IPS-NIHi11 (cell line): ENCODE measurements at regions not wholly inside any gene's neighbourhood (a gene's known extent, or its start where the extent isn't known, plus 50 kb on each side); places are given as distances from the start of the nearest gene placed in this dataset.
"Not testable (repeated sequence)": the region's sequence is repeated elsewhere in the genome, so short reads cannot be mapped to it uniquely, and the experiment has no call there.

Experiments
- DNase-seq: peaks from one replicate; pipeline ENCODE4 v3.0.0; 2012; ENCODE audit warnings: mixed read lengths, low spot score

DNA sequence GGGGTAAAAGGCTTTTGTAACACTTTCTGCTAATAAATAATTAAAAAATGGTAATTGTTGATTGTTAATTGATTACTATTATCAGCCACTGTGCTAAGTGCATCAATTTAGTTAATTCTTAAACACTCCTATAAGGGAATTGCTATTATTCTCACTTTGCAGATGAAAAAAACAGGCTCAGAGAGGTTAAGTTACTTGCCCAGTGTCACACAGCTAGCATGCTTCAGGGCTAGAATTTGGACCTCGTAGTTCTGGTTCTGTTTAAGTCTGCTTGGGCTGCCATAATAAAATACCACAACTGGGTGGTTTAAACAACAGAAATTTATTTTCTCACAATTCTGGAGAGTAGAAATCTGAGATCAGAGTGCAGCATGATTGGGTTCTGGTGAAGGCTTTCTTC, 164.8 kb upstream of the TBX18 start:
- DNase-seq: no peak

DNA sequence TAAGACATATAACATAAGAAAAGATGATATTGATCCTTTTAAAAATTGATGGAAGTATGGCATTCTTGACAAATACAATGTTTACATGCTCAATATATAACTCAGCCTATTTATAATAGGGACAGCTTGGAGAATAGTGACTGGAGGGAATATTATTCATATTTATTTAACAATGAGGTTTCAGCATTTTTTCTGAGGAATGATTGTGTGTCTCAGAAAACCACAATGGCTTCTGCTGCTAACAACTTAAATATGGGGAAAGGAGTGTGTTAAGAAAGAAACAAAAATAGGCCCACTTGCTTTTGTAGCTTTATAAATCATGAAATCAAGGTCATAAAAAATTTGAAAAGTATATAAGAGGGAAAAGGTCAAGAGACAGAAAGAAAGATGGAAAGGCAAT, 163.2 kb upstream of the TBX18 start:
- no peak for DNase-seq

DNA sequence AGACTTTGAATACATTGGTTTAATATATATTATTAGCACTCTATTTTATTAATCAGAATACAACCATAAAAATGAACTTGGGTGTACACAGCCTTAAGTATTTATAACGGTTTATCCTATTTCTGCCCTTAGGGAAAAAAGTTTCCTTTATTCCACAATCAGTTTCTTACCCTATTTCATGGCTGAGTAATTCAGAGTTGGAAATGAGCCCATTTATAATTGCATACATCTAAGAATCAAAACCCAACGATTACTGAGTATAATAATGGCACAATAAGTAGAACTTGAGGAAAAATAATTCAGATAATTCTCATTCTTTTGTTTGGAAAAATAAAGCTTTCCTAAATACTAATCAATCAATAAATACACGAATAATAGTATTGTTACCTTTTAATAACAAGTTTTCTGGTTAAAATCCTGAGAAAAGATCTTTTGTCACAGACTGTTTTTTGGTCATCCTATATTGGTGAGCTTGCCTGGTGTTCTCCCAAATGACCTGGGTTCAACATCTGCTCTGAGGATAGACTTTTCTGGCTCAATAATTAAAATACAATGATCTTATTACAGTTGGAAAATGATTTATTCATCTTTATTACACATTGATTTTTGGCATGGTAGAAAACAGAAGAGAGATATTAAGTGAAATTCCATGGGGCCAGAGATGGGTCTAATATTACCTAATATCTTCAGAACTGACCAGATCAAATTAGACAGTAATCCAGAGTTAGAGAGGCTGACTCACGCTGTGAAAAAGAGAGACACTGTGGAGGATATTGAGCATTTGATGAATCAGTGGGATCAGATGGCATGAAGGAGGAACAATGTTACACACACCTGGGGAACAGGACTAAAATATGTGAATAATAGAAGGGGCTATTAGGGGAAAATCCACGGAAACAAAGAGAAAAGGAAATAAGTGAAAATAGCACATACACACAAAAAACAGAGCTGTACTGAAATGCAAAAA, 162.1 kb upstream of the TBX18 start:
- no peak for DNase-seq

DNA sequence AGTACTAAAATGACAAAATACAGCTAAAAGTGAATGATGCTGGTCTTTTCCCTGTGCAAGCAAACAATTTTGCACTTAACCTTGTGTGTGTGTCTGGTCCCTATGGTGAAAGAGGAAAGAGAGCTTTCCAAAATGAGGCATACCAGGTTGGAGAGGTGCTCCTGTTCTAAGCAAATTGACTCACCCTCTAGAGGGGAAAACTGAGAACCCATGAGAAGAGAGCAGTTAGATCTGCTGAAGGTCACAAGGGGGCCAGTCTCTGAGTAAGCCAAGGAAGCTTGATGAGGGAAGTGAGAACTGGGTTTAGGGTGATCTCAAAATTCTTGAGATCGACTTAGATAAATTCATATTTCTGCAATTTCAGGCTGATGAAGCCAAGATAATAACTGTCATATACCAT, 157.5 kb upstream of the TBX18 start:
- no peak for DNase-seq

DNA sequence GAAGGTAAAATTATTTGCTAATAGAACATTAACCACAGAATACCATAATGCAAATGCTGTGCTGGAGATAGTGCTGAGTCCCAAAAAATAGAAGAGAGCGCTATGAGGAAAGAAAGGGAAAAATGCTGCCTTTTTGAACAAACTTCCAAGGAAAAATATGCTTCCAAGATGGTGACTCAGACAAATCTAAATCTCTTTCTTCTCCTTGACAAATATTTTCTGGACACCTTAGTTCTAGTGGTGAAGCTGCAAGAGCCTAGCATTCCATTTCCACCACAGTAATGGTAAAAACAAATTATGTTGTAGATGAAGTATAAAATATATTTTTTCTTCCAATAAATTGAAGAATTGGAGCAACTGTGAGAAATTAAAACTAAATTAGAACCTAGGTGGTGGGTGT, 155.6 kb upstream of the TBX18 start:
- DNase-seq: no peak

DNA sequence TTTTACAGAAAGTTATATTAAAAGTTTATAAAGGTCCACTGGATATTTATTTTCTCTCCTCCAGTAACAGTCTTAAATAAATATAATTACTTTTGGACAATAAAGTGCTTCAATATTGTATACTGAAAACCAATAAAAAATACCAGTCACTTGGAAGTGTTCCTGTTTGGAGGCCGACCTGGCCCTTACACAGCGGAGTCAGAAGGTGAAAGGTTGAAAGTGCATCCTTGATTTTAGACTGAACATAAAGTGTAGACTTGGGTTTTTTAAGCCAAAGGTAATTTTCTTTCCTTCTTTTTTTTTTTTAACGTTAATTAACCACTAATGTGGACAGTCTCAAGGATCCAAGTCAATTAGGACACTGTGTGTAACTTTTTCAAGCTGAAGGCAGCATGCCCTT, 152.3 kb upstream of the TBX18 start:
- no peak for DNase-seq

DNA sequence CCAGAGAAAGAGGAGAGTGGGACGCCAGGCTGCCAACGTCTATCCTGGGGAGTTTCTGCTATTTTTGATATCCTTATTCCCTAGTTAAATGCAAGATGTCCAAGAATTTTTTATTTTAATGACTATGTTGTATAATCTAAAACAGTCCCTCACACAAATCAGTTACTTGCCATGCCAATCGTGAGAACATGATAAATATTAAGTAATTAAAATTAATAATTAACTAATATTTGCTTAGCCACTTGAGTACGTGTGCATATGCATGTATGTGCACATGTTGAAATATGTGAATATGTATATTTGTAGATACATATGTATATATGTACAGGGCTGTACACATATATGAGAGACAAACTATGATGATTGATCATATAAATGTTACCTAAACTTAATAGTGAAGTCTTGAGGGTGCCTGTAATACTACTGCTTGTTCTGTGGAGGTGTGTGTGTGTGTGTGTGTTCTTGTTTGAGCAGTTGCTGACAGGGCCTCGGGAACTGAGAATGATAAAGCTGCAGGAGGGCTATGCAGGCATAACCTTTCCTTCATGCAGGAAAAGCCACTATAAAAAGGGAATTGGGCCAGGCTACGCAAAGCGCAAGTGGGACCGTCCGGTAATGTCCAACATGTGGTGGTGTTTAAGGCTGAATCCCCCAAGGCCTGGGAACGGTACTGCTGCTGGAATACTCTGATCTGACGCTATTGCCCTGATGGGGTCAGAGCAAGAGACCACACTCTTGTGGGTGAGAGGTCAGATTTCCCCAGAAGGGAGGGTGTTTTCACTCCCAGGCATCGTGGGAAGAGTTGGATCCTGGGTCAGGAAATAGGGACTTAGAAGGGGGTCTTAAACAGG, 148.3 kb upstream of the TBX18 start:
- no peak for DNase-seq

DNA sequence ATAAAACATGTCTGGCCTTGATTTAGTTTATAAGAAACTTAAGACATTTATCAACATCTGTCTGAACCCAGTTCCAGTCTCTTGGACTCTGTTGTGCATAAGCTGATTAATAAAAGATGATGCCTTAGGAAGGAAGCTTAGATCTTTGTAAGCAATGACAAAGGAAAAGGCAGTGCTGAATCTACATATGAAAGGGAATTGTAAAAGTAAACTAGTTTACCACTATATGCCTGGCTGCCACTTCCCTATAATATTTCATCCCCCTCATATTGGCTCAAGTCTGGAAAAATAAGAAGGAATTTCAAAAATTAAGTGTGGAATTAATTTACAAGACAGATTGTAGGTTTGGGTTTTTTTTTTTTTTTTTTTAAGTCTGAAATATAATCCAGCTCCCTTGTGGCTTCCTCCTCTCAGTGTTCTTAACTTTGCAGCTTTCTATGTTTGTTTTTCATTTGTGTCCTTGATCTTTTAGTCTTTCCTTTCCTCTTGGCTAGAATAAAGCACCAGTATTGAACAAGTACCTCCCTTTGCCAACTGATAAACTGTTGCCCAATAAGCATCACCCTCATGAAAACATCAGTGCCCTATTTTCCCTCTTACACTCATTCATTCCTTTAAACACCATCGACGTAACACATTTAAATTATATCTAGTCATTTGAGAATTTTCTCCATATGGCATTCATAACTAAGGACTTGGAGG, 146.7 kb upstream of the TBX18 start:
- no peak for DNase-seq

DNA sequence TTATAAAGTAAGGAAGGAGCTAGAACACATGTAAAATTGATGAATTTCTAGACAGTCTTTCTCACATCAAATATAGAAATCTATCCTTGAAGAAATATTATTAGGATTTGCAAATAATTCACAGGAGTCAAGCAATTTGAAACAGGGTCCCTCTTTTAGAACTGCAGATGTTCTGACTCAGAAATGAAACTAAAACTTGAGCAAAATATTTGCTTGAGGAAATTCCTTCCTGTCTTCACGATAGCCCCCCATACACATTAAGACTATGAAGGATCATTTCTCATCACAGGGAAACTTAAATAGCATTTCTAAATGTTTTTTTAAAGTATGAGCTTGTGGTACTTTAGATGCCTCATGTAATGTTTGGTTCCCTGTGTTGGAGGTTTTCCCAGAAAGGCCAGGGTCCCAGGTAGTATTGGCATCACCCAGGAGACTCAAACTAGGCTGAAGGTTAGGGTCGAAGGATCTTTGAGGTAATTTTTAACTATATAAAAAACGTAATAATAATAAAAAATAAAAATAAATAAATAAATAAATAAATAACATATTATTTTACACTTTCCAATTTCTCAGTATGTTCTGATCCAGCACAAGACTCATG, 144.0 kb upstream of the TBX18 start:
- DNase-seq: no peak

DNA sequence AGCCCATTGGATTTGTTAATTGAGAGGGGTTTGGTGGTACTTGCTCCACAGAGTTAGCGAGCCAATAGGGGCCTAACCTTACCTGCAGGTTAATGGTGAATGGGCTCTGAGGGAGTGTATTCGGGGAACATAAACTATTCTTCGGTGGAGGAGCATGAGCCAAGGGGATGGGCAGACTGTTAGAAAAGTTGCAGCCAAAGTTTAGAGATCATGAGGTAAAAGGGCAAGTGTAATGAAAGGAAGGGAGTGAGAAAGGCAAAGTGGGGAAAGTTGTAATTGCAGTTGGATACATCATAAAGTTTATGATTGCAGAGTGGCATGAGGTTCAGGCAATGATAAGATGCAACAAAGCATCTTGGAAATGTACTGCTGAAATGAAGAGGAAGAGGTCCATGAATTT, 142.1 kb upstream of the TBX18 start:
- DNase-seq: no peak

DNA sequence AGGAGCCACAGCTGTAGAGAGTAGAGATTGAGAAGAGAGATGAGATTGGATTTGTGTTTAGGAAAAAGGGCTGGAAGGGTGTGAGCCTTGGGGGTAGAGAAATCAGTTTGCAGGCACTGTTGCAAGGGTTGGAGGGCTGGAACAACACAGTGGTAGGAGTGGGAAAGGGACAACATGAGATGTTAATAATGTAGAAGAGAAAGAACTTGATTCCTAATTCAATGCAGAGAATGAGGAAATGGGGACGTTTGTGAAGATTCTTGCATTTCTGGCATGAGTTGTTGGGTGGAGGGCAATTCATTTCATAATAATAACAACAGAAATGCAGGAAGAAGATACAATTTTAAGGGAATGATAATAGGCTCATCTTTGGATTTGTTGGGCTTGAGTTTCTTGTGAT, 141.4 kb upstream of the TBX18 start:
- no peak for DNase-seq

DNA sequence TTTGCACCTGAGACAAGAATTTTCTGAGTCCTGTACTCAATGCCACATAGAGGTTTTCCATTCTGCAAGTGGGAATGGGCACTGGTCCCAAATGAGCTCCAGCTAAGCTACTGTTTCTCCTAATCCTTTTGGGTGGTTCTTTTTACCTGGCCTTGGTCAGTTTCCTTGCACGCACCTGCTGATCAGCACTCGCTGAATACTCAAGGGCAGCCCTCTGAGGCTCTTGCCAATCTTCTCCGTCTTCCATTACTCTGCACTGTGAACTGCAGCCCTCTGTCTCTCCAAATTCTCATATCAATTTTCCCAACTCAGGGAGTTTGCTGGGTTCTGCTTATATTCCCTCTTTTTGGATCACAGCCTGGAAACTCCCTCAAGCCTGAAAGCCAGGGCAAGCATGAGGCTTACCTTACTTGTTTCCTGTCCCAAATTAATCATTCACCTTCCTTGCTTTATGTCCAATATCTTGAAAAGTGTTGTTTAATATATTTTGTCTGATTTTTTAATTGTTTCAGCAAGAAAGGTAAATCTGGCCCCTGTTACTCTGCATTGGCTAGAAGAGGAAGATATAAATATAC, 138.0 kb upstream of the TBX18 start:
- DNase-seq: no peak

DNA sequence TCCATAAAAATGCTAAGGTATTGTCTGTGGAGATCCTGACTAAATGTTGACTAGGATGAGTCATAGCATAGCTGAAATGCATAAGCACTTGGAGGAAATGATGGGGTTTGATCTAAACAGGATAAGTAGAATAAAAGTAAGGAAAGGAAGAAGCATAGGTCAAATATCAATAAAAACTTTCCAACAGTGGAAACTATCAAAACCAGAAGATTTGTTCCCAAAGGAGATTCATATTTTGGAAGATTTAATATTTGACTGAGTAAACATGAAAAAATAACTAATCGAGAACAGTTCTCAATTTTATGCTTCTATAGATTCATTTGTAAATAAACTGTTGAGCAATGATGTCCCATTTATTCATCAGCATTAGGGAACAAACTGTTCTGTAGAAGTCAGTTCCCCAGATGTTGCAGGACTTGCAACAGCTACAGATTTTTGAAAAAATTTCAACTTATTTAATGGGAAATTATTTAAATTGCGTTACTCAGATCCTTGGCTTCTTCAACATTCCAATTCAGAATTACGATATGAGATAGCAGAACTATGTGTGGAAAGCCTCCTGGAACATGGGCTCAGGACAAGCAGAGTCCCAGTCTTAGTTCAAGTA, 133.7 kb upstream of the TBX18 start:
- no peak for DNase-seq

DNA sequence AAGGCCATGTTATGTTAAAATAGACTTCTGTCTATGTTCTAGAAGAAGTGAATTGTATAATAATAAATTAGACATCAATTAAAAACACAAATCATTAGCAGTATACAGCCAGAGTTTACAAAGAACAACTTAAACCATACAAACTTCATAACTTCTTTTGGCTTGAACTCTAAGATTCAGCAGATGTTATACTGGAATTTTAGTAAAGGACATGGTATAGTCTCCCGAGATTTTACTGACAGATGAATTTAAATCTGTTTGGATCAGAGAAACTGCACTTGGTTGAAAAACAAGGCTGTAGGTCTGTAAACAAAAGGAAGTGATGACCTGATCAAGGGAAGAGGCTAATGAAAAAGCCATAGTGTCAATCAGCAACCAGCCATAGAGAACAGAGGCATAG, 132.6 kb upstream of the TBX18 start:
- no peak for DNase-seq

DNA sequence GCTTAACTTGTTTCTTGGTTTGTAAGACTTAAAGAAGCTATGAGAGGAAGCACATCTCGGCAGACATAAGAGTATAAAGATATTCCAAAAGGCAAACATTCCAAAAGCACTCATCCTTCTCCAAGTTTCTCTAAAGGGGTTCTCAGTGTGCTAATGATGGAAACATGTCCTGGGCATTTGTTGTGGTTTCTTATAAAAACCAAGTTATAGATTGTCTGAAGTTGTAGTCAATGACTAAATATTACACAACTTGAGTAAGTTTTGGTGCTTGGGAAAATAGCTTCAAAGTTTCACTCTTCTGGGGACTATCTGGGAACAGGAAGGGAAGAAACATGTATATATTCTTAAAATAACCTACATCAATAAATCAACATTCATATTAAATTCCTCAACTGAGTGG, 128.3 kb upstream of the TBX18 start:
- DNase-seq: no peak

DNA sequence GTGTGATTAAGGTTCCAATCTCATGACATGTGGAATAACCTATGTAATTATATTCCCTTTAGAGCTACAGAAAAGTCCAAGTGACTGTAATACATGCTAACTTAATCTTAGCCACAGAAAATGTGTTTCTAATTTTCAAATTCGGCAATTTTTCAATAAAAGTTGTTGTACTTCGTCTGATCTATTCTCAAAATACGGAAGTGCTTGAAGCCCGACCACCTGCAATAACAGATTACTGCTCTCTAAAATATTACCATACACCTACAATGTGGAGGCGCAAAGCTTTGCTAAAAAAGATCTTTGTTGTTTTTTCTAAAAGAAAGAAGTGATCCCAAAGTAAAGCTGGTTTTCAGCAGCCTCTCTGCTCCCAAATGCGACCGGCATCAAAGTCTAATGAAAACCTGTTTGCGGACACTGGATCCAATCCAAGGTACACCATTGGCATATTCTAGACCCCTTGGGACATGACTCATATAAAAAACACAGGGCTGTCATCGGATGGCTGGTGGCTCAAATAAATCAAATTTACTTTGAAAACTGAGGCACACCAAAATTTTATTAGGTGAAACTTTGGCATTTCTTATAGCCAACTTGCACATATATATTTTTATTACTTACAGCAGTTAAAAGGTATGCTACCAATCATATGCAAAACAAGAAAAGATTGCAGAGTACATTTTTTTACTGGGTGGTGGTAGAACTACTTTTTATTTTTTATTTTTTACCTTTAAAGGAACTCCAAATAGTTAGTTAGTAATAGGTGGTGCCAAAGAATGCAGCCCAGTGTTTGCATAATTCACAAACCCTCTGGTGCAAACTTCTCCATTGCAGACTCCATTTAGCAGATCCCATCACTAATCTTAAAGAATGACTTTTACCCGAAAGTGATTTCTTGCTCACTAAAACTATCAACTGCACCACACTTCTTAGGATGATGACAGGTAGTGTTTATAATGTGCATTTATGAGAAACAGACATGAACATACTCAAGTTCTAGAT, 118.7 kb upstream of the TBX18 start:
- DNase-seq: no peak

DNA sequence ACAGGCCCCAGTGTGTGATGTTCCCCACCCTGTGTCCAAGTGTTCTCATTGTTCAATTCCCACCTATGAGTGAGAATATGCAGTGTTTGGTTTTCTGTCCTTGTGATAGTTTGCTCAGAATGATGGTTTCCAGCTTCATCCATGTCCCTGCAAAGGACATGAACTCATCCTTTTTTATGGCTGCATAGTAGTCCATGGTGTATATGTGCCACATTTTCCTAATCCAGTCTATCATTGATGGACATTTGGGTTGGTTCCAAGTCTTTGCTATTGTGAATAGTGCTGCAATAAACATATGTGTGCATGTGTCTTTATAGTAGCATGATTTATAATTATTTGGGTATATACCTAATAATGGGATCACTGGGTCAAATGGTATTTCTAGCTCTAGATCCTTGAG, 115.0 kb upstream of the TBX18 start:
- DNase-seq: not testable (repeated sequence)

DNA sequence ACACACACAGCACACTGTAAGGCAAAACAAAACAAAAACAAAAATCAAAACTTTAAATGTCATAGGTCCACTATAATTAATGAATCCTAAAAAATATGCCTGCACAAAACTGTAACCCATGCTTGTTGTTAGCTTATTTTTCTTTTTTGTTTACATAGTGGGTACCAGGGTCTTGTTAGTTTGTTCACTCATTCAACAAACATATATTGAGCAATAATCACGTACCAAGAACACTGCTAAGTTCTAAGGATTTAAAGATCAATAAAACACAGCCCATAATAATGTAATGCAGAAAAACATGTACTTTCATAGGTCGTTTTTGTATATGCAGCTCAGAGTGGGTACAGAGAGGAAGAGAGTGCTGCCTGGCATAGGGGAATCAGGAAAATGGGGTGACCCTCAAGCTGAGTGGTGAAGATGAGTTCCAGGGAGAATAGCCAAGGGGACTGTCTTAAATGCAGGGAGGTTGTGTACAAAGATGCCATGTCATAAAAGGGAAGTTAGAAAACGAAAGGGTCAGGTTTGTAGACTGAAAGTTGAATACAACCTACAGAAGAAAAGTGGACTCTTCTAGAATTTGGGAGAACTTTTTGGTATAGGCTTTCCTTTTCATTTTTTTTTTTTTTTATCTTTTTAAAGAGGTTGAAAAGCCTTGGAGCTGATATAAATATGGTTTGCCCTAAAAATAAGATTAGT, 113.3 kb upstream of the TBX18 start:
- no peak for DNase-seq

DNA sequence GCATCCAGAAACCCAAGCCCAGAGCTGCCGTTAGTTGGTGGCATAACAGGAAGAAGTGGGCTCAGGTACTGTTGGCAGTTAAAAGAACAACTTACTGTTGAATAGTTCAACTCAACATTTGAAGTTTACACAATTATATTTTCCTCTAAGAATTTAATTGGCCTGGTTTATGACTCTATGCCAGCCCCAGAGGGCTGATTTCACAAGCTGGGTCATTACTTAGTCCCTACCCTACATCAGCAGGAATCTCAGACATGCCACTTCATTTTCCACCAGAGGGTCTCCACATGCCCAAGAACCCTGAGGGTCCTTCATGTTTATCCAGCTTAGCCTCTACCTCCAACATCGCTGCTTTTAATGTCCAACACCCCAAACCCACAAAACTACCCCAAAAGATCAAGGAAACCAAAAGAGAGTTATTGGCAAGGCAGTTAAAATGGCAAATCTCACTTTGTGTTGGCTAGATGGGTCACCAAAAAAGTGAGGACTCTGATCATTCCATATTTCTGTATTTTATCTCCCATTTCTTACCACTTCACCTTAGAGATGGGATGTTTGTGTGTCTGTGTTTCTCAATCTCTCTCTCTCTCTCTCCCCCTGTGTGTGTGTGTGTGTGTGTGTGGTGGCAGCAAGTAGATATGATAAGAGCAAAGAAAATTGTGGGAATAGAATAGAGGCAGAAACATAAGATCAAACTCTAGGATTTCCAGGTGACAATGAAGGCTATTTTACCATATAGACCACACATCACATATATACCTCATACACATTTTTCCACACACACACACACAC, 112.5 kb upstream of the TBX18 start:
- DNase-seq: no peak
